Neural crest cell (in vitro differentiated cells): ENCODE measurements at regions not wholly inside any gene's neighbourhood (a gene's known extent, or its start where the extent isn't known, plus 50 kb on each side); places are given as distances from the start of the nearest gene placed in this dataset.

Experiments
- DNase-seq: peaks from one replicate; pipeline ENCODE4 v3.0.0; 2021; ENCODE audit warnings: low read depth, mixed read lengths, low spot score
- H3K27ac Mint-ChIP-seq: one replicate; pipeline ENCODE4 v1.8.0; 2021; ENCODE audit warnings: mild to moderate bottlenecking, mixed read lengths; ENCODE audit not compliant: unreplicated experiment
- H3K27me3 Mint-ChIP-seq: 2 replicates; pipeline ENCODE4 v1.8.0; 2021; ENCODE audit warnings: low read depth, mild to moderate bottlenecking, mixed read lengths
- H3K36me3 Mint-ChIP-seq: 2 replicates; pipeline ENCODE4 v1.8.0; 2021; ENCODE audit warnings: low read depth, mild to moderate bottlenecking, mixed read lengths
- H3K4me1 Mint-ChIP-seq: 2 replicates; pipeline ENCODE4 v1.8.0; 2021; ENCODE audit warnings: mixed read lengths
- H3K4me3 Mint-ChIP-seq: one replicate; pipeline ENCODE4 v1.8.0; 2021; ENCODE audit warnings: mild to moderate bottlenecking, mixed read lengths
- H3K9me3 Mint-ChIP-seq: 2 replicates; pipeline ENCODE4 v1.8.0; 2021; ENCODE audit warnings: mixed read lengths
- TF ChIP-seq, protein P1 (sequence below): fragments of 200-600 bp; sonication (generic); conservative IDR thresholded peaks from 2 replicates; pipeline ENCODE4 v1.5.0; 2021; ENCODE audit warnings: antibody characterized with exemption, mild to moderate bottlenecking

GRCh38 chr7:63008366-63008765 lies 990.3 kb upstream of the ZNF722 start:
- H3K27me3 Mint-ChIP-seq, result no peaks in the 10 kb centered on the region
- TF ChIP-seq, protein P1, sequence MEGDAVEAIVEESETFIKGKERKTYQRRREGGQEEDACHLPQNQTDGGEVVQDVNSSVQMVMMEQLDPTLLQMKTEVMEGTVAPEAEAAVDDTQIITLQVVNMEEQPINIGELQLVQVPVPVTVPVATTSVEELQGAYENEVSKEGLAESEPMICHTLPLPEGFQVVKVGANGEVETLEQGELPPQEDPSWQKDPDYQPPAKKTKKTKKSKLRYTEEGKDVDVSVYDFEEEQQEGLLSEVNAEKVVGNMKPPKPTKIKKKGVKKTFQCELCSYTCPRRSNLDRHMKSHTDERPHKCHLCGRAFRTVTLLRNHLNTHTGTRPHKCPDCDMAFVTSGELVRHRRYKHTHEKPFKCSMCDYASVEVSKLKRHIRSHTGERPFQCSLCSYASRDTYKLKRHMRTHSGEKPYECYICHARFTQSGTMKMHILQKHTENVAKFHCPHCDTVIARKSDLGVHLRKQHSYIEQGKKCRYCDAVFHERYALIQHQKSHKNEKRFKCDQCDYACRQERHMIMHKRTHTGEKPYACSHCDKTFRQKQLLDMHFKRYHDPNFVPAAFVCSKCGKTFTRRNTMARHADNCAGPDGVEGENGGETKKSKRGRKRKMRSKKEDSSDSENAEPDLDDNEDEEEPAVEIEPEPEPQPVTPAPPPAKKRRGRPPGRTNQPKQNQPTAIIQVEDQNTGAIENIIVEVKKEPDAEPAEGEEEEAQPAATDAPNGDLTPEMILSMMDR, result peak; percentile 22
- no peak overlapping the region for H3K27ac Mint-ChIP-seq
- no peak for DNase-seq
- no peak overlapping the region for H3K4me3 Mint-ChIP-seq
- H3K9me3 Mint-ChIP-seq, result peaks cover 21% of the 10 kb centered on the region
- H3K4me1 Mint-ChIP-seq, result no peaks in the 10 kb centered on the region
- H3K36me3 Mint-ChIP-seq, result peaks cover 17% of the 10 kb centered on the region

GRCh38 chr7:63009771-63010170 lies 988.9 kb upstream of the ZNF722 start:
- TF ChIP-seq, protein P1, result no peak
- Mint-ChIP-seq H3K27ac (no peak overlapping the region), H3K27me3 (no peaks in the 10 kb centered on the region), H3K9me3 (peaks cover 19% of the 10 kb centered on the region), H3K36me3 (peaks cover 23% of the 10 kb centered on the region), H3K4me3 (no peak overlapping the region), H3K4me1 (no peaks in the 10 kb centered on the region)
- DNase-seq, result no peak

GRCh38 chr7:63012633-63013183 lies 985.9 kb upstream of the ZNF722 start:
- no peak for DNase-seq
- TF ChIP-seq, protein P1, result no peak
- no peak overlapping the region for H3K4me3 Mint-ChIP-seq
- H3K27me3 Mint-ChIP-seq, result no peaks in the 10 kb centered on the region
- H3K9me3 Mint-ChIP-seq, result peaks cover 24% of the 10 kb centered on the region
- peaks cover 27% of the 10 kb centered on the region for H3K36me3 Mint-ChIP-seq
- no peaks in the 10 kb centered on the region for H3K4me1 Mint-ChIP-seq
- H3K27ac Mint-ChIP-seq, result no peak overlapping the region

DNA sequence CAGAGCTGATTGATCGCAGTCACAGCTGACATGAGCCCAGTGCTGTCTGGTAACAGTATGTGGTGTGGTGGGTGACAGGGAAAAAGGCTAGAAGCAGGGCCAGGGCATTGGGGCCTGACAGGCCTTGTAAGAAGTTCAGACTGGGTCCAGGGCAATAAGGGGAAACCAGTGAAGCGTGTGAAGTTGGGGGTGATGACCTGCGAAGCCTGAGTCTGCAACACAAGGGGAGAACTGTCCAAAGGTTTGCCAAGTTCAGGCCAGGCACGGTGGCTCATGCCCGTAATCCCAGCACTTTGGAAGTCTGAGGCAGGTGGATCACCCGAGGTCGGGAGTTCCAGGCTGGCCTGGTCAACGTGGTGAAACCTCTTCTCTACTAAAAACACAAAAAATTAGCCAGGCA lies 983.9 kb upstream of the ZNF722 start:
- Mint-ChIP-seq H3K9me3 (peaks cover 26% of the 10 kb centered on the region), H3K27me3 (no peaks in the 10 kb centered on the region), H3K4me3 (no peak overlapping the region), H3K27ac (no peak overlapping the region), H3K36me3 (peaks cover 27% of the 10 kb centered on the region), H3K4me1 (no peaks in the 10 kb centered on the region)
- no peak for DNase-seq
- TF ChIP-seq, protein P1, result no peak

- Mint-ChIP-seq H3K27me3 (no peaks in the 10 kb centered on the region), H3K4me1 (no peaks in the 10 kb centered on the region), H3K27ac (no peak overlapping the region), H3K36me3 (peaks cover 19% of the 10 kb centered on the region), H3K4me3 (no peak overlapping the region), H3K9me3 (peaks cover 32% of the 10 kb centered on the region)
- no peak for DNase-seq
- TF ChIP-seq, protein P1, result no peak
Observed at GRCh38 chr7:63023182-63023787, 975.4 kb upstream of the ZNF722 start.
